Esophagus muscularis mucosa (tissue), 4 donors: ENCODE measurements at regions not wholly inside any gene's neighbourhood (a gene's known extent, or its start where the extent isn't known, plus 50 kb on each side); places are given as distances from the start of the nearest gene placed in this dataset.

ENCODE experiments used
- EP300 ChIP-seq: sonication (generic); formaldehyde crosslinking; IDR thresholded peaks from one replicate; pipeline ENCODE4 v1.6.1; 2017; ENCODE audit warnings: antibody characterized with exemption
- POLR2A ChIP-seq: fragments of 450-650 bp; IDR thresholded peaks from one replicate; pipeline ENCODE4 v1.6.1; 2017; ENCODE audit warnings: antibody characterized with exemption, moderate library complexity, mild to moderate bottlenecking, low read depth
- TF ChIP-seq, protein P1 (sequence below), 3 experiments: fragments of 200-600 bp in 2 of 3; fragments of 450-650 bp in 1 of 3; sonication (generic) in 2 of 3; IDR thresholded peaks; one replicate each; pipeline ENCODE4 v1.5.1; 2017 to 2019; ENCODE audit warnings: antibody characterized with exemption in 3 of 3, mild to moderate bottlenecking in 2 of 3, moderate library complexity in 1 of 3

DNA sequence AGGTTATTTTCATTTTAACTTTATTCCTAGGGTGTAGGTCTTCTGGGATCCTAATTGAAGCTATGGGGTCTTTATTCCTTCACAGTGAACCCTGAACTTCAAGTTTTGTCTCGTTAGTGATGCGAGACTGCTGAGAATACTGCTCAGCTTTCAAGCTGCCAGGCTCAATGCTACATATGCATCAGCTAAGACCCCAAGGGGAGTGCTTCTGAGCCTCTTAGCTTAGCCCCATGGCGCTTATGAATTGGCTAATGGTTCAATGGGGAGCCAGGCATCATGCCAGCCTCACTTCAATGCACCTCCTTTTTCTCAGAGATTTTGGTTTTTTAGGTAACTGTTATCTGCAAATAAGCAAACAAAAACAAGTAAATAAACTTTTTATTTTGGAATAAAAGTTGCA, 94.1 kb upstream of the SIAH1 start:
- TF ChIP-seq, protein P1, sequence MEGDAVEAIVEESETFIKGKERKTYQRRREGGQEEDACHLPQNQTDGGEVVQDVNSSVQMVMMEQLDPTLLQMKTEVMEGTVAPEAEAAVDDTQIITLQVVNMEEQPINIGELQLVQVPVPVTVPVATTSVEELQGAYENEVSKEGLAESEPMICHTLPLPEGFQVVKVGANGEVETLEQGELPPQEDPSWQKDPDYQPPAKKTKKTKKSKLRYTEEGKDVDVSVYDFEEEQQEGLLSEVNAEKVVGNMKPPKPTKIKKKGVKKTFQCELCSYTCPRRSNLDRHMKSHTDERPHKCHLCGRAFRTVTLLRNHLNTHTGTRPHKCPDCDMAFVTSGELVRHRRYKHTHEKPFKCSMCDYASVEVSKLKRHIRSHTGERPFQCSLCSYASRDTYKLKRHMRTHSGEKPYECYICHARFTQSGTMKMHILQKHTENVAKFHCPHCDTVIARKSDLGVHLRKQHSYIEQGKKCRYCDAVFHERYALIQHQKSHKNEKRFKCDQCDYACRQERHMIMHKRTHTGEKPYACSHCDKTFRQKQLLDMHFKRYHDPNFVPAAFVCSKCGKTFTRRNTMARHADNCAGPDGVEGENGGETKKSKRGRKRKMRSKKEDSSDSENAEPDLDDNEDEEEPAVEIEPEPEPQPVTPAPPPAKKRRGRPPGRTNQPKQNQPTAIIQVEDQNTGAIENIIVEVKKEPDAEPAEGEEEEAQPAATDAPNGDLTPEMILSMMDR (IDR thresholded peaks at IDR 0.05) = no peak
- no peak for TF ChIP-seq EP300
- no peak for TF ChIP-seq POLR2A
